ENCODE measurements at regions not wholly inside any gene's neighbourhood (a gene's known extent, or its start where the extent isn't known, plus 50 kb on each side); places are given as distances from the start of the nearest gene placed in this dataset.

GRCh38 chr16:26950636-26951035 is 116.1 kb upstream of the C16orf82 start:
- POLR2A ChIA-PET: interaction anchor here (0.6 kb wide), 1 partner anchor 216 kb away, joined by 3 read pairs; no protein-coding TSS in a partner anchor

More at GRCh38 chr16:26950636-26951035, 116.1 kb upstream of the C16orf82 start:
- Histone ChIP-seq H3K27ac (ENCODE audit: extremely low read depth, low read depth, low read length) (no peak overlapping the region), H3K27me3 (ENCODE audit: control insufficient read depth in 2 of 2, insufficient read depth in 2 of 2, low read length in 2 of 2) (peaks cover 0 to 14% of the 10 kb centered on the region in 2 experiments; a peak in 2 of 5 replicates), H3K4me1 (replicated peaks in 1 of 2; ENCODE audit: control insufficient read depth in 2 of 2, insufficient read depth in 2 of 2, low read length in 2 of 2) (no peaks in the 10 kb centered on the region), H3K4me2 (ENCODE audit: insufficient read depth, low read length) (no peak overlapping the region), H3K9me3 (replicated peaks; ENCODE audit: control insufficient read depth, insufficient read depth, low read depth, low read length) (no peaks in the 10 kb centered on the region), H3K36me3 (ENCODE audit: control insufficient read depth, insufficient read depth, low read length) (no peaks in the 10 kb centered on the region), H4K20me1 (replicated peaks; ENCODE audit: control insufficient read depth, insufficient read depth, low read length) (no peaks in the 10 kb centered on the region), H3K9ac (ENCODE audit: insufficient read depth in 1 of 2, low read depth in 2 of 2, low read length in 2 of 2) (no peak overlapping the region), H3K9me1 (ENCODE audit: control insufficient read depth, insufficient read depth, low read length) (no peaks in the 10 kb centered on the region), H3K4me3 (no peak overlapping the region), H2AFZ (ENCODE audit: low read depth, low read length) (no peak overlapping the region), H3K79me2 (ENCODE audit: control insufficient read depth, insufficient read depth, low read length) (no peaks in the 10 kb centered on the region)
- CTCF ChIA-PET (ENCODE audit: low intra/inter-chr PET ratio): no interaction called here
- in situ Hi-C loops (cut with MboI) (no loop called here), intact Hi-C loops (cut with micrococcal nuclease) (no loop called here)
- TF ChIP-seq CTCFL (IDR thresholded peaks at IDR 0.05; ENCODE audit: borderline replicate concordance, insufficient read depth, low read depth, low read length, poor library complexity, severe bottlenecking): no peak
- TF ChIP-seq ZFPM2 (CRISPR knock-in tag; IDR thresholded peaks at IDR 0.05): no peak
- no peak for TF ChIP-seq NFIC (IDR thresholded peaks at IDR 0.05)
- TF ChIP-seq MTA3 (IDR thresholded peaks at IDR 0.05; ENCODE audit: borderline replicate concordance): no peak
- no peak for TF ChIP-seq FUS (optimal IDR thresholded peaks at IDR 0.05; ENCODE audit: low read depth, low read length)
- no peak for TF ChIP-seq HNRNPL (IDR thresholded peaks at IDR 0.05; ENCODE audit: low read depth, low read length)
- FAIRE-seq (no peak), ATAC-seq (no peak), DNase-seq (ENCODE audit: extremely low read depth in 1 of 4, low spot score in 3 of 4) (no peak)
- 2% methylated on average over 4 of the region's 4 CpGs for WGBS (ENCODE audit: insufficient coverage, low coverage, missing lambda C conversion rate)
- BruUV-seq (replicated peaks): no TSS peak
